ENCODE measurements at regions not wholly inside any gene's neighbourhood (a gene's known extent, or its start where the extent isn't known, plus 50 kb on each side); places are given as distances from the start of the nearest gene placed in this dataset.

DNA sequence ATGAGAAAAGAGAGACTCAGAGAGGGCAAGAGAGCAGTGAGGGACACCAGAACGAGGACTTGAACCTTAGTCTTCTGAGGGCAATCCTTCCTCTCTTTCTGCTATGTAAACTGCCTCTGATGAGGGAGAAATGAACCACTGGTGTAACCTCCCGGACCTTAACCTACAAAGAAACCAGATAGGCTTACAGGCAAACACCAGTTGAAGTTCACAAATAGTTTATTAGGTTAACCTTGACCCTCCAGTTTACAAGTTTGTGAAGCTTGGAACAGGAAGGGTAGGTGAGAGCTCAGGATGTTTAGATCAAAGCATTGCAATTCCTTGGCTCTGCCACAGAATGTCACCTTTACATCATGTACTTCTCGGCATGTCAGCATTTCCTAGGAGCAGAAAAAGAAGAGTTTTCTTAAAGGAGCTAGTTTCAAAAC is 486.4 kb upstream of the SPRED2 start (continued):
- TF ChIP-seq, protein P1, sequence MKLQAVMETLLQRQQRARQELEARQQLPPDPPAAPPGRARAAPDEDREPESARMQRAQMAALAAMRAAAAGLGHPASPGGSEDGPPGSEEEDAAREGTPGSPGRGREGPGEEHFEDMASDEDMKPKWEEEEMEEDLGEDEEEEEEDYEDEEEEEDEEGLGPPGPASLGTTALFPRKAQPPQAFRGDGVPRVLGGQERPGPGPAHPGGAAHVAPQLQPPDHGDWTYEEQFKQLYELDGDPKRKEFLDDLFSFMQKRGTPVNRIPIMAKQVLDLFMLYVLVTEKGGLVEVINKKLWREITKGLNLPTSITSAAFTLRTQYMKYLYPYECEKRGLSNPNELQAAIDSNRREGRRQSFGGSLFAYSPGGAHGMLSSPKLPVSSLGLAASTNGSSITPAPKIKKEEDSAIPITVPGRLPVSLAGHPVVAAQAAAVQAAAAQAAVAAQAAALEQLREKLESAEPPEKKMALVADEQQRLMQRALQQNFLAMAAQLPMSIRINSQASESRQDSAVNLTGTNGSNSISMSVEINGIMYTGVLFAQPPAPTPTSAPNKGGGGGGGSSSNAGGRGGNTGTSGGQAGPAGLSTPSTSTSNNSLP (IDR thresholded peaks at IDR 0.05; ENCODE audit: low read depth, low read length): no peak
- TF ChIP-seq GATA4 (IDR thresholded peaks at IDR 0.05; ENCODE audit: borderline replicate concordance, low read depth): no peak
- TF ChIP-seq ZNF10 (CRISPR knock-in tag; IDR thresholded peaks at IDR 0.05; ENCODE audit: borderline replicate concordance, low read depth): no peak
- no peak for TF ChIP-seq ZFY (CRISPR knock-in tag; IDR thresholded peaks at IDR 0.05)
- no peak for TF ChIP-seq TAF1 (CRISPR knock-in tag; IDR thresholded peaks at IDR 0.05)
- TF ChIP-seq, protein P2, sequence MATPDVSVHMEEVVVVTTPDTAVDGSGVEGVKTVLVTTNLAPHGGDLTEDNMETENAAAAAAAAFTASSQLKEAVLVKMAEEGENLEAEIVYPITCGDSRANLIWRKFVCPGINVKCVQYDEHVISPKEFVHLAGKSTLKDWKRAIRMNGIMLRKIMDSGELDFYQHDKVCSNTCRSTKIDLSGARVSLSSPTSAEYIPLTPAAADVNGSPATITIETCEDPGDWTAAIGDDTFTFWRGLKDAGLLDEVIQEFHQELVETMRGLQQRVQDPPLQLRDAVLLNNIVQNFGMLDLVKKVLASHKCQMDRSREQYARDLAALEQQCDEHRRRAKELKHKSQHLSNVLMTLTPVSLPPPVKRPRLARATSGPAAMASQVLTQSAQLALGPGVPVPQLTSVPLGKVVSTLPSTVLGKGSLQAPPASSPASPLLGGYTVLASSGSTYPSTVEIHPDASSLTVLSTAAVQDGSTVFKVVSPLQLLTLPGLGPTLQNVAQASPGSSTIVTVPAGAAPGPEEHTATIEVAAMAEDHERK (CRISPR knock-in tag; IDR thresholded peaks at IDR 0.05; ENCODE audit: low read depth): no peak
- TF ChIP-seq CBFB (CRISPR knock-in tag; IDR thresholded peaks at IDR 0.05): no peak
- TF ChIP-seq TEAD3 (CRISPR knock-in tag; optimal IDR thresholded peaks at IDR 0.05; ENCODE audit: borderline replicate concordance): no peak
- TF ChIP-seq, protein P3, sequence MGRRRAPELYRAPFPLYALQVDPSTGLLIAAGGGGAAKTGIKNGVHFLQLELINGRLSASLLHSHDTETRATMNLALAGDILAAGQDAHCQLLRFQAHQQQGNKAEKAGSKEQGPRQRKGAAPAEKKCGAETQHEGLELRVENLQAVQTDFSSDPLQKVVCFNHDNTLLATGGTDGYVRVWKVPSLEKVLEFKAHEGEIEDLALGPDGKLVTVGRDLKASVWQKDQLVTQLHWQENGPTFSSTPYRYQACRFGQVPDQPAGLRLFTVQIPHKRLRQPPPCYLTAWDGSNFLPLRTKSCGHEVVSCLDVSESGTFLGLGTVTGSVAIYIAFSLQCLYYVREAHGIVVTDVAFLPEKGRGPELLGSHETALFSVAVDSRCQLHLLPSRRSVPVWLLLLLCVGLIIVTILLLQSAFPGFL (CRISPR knock-in tag; IDR thresholded peaks at IDR 0.05): no peak
- TF ChIP-seq, protein P4, sequence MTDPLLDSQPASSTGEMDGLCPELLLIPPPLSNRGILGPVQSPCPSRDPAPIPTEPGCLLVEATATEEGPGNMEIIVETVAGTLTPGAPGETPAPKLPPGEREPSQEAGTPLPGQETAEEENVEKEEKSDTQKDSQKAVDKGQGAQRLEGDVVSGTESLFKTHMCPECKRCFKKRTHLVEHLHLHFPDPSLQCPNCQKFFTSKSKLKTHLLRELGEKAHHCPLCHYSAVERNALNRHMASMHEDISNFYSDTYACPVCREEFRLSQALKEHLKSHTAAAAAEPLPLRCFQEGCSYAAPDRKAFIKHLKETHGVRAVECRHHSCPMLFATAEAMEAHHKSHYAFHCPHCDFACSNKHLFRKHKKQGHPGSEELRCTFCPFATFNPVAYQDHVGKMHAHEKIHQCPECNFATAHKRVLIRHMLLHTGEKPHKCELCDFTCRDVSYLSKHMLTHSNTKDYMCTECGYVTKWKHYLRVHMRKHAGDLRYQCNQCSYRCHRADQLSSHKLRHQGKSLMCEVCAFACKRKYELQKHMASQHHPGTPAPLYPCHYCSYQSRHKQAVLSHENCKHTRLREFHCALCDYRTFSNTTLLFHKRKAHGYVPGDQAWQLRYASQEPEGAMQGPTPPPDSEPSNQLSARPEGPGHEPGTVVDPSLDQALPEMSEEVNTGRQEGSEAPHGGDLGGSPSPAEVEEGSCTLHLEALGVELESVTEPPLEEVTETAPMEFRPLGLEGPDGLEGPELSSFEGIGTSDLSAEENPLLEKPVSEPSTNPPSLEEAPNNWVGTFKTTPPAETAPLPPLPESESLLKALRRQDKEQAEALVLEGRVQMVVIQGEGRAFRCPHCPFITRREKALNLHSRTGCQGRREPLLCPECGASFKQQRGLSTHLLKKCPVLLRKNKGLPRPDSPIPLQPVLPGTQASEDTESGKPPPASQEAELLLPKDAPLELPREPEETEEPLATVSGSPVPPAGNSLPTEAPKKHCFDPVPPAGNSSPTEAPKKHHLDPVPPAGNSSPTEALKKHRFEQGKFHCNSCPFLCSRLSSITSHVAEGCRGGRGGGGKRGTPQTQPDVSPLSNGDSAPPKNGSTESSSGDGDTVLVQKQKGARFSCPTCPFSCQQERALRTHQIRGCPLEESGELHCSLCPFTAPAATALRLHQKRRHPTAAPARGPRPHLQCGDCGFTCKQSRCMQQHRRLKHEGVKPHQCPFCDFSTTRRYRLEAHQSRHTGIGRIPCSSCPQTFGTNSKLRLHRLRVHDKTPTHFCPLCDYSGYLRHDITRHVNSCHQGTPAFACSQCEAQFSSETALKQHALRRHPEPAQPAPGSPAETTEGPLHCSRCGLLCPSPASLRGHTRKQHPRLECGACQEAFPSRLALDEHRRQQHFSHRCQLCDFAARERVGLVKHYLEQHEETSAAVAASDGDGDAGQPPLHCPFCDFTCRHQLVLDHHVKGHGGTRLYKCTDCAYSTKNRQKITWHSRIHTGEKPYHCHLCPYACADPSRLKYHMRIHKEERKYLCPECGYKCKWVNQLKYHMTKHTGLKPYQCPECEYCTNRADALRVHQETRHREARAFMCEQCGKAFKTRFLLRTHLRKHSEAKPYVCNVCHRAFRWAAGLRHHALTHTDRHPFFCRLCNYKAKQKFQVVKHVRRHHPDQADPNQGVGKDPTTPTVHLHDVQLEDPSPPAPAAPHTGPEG (CRISPR knock-in tag; IDR thresholded peaks at IDR 0.05): no peak
- TF ChIP-seq, protein P5, sequence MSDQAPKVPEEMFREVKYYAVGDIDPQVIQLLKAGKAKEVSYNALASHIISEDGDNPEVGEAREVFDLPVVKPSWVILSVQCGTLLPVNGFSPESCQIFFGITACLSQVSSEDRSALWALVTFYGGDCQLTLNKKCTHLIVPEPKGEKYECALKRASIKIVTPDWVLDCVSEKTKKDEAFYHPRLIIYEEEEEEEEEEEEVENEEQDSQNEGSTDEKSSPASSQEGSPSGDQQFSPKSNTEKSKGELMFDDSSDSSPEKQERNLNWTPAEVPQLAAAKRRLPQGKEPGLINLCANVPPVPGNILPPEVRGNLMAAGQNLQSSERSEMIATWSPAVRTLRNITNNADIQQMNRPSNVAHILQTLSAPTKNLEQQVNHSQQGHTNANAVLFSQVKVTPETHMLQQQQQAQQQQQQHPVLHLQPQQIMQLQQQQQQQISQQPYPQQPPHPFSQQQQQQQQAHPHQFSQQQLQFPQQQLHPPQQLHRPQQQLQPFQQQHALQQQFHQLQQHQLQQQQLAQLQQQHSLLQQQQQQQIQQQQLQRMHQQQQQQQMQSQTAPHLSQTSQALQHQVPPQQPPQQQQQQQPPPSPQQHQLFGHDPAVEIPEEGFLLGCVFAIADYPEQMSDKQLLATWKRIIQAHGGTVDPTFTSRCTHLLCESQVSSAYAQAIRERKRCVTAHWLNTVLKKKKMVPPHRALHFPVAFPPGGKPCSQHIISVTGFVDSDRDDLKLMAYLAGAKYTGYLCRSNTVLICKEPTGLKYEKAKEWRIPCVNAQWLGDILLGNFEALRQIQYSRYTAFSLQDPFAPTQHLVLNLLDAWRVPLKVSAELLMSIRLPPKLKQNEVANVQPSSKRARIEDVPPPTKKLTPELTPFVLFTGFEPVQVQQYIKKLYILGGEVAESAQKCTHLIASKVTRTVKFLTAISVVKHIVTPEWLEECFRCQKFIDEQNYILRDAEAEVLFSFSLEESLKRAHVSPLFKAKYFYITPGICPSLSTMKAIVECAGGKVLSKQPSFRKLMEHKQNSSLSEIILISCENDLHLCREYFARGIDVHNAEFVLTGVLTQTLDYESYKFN (CRISPR knock-in tag; conservative IDR thresholded peaks at IDR 0.05): peak; percentile 88
- no peak for TF ChIP-seq ZNF230 (CRISPR knock-in tag; IDR thresholded peaks at IDR 0.05)
- TF ChIP-seq U2AF1 (optimal IDR thresholded peaks at IDR 0.05; ENCODE audit: low read depth, low read length): no peak
- TF ChIP-seq, protein P6, sequence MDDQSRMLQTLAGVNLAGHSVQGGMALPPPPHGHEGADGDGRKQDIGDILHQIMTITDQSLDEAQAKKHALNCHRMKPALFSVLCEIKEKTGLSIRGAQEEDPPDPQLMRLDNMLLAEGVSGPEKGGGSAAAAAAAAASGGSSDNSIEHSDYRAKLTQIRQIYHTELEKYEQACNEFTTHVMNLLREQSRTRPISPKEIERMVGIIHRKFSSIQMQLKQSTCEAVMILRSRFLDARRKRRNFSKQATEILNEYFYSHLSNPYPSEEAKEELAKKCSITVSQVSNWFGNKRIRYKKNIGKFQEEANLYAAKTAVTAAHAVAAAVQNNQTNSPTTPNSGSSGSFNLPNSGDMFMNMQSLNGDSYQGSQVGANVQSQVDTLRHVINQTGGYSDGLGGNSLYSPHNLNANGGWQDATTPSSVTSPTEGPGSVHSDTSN (CRISPR knock-in tag; IDR thresholded peaks at IDR 0.05; ENCODE audit: borderline replicate concordance): no peak
- TF ChIP-seq ZNF446 (CRISPR knock-in tag; IDR thresholded peaks at IDR 0.05): no peak
